Endothelial cell of hepatic sinusoid (primary cell): ENCODE measurements at regions not wholly inside any gene's neighbourhood (a gene's known extent, or its start where the extent isn't known, plus 50 kb on each side); places are given as distances from the start of the nearest gene placed in this dataset.

Experiments
- in situ Hi-C: cut with HindIII; loops from 2 replicates; pipeline ENCODE4 v1.10.0; 2017; ENCODE audit warnings: low sequenced_read_pairs

DNA sequence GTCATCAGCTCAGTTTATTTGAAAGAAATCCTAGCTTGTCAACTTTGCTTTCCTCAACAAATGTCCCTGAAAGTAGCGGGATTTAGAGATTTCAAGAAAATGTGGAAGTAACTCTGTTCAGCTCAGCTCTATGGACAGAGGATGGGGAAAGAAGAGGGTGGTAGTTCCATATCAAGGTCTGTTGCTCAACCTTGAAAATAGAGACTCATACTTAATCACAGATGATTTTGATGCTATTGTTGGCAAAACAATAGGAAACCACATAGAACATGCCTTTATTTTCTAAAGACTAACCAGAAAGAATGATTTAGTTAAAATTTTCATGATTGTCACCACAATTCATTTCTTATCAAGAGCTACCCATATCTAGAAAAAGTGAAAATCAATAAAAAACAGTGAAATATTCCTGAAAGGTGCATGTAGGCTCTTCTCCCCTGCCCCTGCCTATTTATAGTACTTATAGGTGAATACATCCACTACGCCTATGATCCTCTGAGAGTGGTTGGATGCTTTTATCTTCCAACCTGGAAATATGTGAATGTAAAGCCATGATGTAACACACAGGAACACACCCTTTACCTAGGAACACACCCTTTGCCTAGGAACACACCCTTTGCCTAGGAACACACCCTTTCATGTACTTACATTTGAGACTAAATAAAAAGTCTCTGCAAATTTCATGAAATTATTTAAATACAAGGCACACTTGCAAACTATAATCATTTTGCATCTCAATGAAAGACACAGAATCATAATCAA lies 65.8 kb downstream of the ETAA1 start:
- in situ Hi-C loops = loop anchor here (5.0 kb wide), 1 partner anchor 71 kb away; no protein-coding TSS in a partner anchor

DNA sequence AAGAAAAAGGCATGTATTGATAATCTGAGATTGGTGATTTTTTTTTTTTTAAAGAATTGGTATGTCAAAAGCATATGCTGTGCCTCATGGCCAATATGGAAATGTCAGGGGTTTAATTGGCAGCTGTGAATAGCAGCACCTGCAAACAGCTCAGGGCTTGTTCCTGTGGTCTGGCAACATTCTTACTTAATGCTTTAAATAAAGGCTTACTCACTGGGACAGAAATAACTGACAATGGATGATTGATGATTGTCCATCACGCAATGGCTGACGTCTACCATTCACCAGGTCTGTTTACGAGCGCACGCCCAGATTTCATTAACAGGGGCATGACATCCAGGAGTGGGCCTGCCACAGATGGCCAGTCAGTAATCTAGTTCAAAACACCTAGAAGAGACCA lies 66.7 kb downstream of the ETAA1 start:
- in situ Hi-C loops = loop anchor here (5.0 kb wide), 1 partner anchor 72 kb away; no protein-coding TSS in a partner anchor

DNA sequence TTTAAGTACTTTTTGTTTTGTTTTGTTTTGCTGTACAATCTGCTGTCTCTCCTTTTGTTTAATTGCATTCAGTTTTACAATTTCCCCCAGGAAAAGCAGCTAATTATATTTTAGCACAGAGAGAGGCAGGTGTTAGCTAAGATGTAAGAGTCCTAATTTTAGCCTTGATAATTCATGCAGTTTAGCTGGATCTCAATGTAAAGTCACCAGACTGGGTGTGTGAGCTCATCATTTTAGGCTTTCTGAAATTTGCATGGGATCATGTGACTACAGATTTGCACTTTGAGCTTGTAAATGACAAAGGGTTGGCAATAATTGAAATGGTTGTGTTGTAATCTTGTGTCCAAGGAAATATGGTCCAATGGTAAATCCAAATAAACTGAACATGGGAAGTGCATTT lies 68.5 kb downstream of the ETAA1 start:
- in situ Hi-C loops = no loop called here

DNA sequence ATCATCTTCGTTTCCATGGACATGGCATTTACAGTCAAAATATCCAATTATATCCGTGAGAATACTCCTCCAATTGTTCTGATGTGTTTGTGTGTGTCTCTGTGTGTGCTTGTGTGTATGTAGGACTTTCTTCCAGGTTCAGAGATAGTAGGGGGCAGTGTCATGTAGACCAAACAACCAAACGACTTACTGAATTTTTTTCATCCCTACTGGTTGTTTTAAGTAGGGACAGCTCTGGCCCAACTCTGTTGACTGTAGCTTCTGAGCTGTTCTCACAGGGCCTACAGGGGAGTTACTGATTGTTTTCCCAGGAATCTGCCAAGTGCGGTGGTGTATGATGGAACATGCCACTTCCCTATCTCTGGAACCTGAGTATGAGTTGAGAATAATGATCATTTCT lies 69.6 kb downstream of the ETAA1 start:
- in situ Hi-C loops = no loop called here

DNA sequence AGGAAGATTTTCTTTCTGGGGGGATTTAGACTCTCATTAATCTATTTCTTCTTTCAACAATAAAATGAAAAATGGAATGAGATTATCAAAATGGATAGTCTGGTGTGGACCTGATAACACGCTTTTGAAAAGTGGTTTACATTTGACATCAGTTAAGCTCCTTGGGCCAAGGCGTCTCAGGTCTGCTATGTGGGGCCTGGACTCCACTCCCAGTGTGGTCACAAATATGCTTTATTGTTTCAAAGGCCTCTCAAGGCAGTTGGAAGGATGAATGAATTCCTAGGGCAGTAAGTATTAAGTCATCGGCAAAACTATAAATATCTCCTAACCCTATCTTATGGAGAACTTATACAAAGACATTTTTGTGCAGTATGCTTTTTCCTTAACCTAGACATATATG lies 74.5 kb downstream of the ETAA1 start:
- in situ Hi-C loops = no loop called here

DNA sequence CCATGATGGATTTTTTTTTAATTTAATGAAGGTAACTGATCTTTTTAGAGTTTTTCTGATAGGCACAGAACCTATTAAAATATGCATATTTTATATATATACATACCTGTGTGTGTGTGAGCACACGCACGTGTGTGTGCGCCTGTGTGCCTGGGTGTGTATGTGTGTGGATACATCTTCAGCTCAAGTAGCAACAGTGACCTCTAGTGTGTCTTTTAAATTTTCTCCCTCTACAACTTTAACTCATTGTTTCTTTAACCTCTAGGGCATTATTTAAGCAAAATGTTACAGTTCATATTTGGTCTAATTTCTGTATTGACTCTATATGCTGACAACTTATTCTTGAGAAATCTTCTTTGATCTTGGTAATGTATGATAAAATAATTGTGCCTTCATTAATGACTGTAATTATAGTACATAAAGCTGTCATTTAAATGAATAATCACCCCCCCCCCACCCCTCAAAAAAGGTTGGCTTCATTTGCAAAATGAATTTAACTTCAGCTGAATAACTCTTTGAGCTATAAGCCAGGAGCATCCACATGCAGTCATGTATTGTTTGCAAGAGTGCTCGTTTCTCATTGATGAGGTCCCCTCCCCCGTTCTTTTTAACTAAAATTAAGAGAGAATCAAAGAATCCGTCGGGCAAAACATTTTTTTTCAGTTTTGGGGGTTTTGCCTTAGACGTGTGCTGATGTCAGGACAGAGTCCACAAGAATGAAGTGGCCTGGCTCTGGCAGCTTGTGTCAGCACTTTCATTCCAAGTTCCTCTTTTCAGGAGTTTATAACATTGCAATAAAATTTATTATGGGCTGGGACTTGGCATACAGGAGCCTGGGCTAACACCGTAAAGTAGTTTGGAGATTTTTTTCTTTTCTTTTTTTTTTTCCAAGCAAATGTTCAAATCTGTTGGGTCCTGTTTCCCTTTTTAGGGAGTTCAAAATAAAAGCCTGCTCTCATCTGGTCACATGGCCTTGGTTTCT lies 80.0 kb downstream of the ETAA1 start:
- in situ Hi-C loops = no loop called here

DNA sequence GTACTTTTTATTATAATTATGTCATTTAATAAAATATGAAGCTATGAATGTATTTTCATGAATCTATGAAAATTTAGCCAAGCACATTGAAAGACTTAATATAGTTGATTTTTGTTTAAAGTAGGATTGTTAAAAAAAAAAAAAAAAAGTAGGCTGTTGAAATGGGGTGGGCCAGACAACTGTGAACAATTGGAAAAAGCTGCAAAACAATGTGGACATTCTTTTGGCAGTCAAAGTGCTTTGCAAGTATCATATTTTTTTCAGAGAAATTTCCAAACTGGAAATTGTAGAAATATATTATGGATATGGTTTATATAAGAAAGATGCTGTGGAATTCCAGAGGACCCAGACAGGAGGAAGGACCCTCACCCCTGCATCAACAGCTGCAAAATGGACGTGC lies 82.1 kb downstream of the ETAA1 start:
- in situ Hi-C loops = no loop called here

DNA sequence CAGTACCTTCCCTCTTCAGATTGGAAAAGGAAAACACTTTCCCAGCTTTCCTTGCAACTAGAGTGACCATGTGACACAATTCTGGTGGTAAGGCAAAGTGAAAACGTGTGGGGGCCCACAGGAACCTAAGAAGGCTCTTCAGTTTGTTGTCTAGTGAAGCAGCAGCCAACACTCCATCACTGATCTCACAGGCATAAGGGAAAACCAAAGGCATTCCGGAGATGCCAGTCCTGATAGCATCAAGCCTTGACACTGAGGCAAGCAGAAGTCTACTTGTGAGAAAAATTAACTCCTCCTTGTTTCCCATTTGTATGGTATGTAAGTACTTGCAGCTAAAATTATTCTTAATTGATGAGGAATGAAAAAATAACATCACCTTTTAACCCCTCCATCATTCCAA lies 88.3 kb downstream of the ETAA1 start:
- in situ Hi-C loops = loop anchor here (5.0 kb wide), 1 partner anchor 367 kb away; no protein-coding TSS in a partner anchor

DNA sequence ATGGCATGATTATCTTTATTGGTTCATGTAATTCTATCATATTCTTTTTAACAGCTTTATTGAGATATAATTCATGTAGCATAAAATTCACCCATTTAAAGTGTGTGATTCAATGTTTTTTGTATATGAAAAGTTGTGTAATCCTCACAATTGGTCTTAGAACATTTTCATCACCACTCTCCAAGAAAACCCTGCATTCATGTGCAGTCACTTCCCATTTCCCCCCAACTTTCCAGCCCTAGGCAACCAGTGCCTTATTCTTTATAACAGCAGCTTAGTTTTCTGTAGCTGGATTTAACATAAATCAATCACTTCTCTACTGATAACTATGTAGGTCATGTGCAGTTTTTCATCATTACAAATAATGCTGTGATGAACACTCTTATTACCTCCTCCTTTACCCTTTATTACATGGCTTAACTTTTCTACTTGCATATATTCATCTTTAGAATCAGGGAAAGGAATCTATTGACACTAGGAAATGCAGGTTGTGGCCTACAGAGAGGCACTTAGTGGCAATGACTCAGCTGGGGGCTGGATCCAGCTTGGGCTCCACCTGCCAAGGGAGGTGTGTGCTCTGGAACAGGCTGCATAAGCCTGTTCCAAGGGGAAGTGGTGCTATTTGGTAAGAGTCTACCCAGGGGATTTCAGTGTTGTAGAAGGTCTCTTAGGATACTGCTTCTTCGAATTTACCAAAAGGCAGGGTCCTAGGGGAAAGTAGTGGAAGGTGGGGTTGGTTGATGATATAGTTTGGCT lies 89.1 kb downstream of the ETAA1 start:
- in situ Hi-C loops = loop anchor here (5.0 kb wide), 1 partner anchor 366 kb away; no protein-coding TSS in a partner anchor

DNA sequence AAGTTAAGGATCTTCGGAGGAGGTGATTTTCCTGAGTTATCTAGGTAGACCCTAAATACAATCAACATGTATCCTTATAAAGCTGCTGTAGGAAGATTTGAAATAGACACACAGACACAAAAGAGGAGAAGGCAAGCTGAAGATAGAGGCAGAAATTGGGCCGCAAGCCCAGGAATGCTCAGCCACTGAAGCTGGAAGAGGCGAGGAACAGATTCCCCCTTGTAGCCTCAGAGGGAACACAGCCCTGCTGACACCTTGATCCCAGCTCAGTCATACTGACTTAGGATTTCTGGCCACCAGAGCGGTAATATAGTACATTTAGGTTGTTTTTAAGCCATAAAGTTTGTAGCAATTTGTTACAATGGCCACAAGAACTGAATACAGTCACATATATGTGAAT lies 90.9 kb downstream of the ETAA1 start:
- in situ Hi-C loops = loop anchor here (5.0 kb wide), 1 partner anchor 364 kb away; no protein-coding TSS in a partner anchor

DNA sequence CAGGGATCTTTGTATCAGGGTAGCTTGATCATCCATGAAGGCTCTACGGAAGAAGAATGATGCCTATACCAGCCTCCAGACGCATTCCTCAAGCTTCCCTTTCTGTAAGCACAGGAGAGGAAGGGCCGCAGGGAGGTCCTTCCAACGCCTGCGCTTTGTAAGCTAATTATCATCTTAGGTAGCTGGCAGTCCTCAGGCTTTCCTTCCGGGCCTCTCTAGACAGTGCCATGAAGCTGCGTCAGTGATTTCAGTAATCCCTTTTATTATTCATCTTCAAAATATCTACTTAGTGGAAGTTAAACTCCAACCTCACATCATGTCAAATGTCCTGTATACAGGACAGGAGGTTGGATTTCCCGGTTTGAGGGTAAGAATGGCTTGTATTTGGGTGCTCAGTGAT lies 92.3 kb downstream of the ETAA1 start:
- in situ Hi-C loops = loop anchor here (5.0 kb wide), 1 partner anchor 363 kb away; no protein-coding TSS in a partner anchor

DNA sequence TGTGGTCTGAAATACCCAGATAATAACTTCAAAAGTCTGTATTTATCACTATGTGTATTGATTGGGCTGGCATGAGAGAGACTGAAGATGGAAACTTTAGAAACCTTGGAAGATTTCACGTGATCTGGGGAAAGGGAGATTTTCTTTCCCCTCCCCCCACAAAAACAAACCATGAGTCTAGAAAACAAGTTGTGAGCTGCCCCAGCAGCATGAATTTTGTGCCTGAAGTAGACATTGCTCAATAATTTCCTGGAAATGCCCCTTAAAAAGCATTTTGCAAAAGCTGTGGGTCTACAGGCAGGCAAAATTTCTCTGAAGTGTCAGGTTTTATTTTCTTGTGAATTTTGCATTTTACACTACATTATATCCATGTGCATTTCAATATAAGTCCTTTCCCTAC lies 101.8 kb downstream of the ETAA1 start:
- in situ Hi-C loops = no loop called here

DNA sequence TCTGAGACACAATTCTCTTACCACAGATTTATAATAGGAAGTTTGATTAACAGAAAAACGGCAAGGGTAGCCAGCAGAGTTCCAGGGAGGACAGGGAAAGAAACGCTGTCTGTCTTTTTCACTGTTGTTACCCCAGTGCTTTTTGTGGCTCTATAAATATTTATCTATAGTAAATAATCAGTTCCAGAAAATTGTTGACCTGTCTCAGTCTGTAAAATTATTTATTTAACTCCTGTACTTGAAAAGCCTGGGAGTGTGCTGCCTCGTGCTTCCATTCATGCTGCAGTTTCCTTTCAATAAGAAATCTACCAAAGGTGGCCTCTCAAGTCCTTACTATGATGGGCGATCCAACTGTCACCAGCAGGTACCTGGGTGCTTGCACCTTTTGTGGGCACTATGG lies 102.9 kb downstream of the ETAA1 start:
- in situ Hi-C loops = no loop called here

DNA sequence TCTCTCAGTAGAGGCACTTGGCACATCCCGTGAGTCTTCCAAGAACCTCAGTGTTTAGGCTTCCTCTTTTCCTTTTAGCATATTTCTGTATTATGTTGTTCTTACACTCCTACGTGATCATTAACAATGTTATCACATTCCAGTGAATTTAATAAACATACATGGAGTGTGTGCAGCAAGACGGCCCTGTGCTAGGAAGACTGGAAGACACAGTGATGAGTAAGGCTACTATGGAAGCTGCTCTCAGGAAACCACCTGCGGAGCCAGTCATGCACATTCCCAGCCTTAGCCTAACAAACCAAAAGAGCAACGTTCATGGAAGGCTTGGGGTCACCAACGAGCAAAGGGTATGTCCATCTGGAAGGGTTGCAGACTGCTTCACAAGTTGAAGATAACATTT lies 103.4 kb downstream of the ETAA1 start:
- in situ Hi-C loops = no loop called here

DNA sequence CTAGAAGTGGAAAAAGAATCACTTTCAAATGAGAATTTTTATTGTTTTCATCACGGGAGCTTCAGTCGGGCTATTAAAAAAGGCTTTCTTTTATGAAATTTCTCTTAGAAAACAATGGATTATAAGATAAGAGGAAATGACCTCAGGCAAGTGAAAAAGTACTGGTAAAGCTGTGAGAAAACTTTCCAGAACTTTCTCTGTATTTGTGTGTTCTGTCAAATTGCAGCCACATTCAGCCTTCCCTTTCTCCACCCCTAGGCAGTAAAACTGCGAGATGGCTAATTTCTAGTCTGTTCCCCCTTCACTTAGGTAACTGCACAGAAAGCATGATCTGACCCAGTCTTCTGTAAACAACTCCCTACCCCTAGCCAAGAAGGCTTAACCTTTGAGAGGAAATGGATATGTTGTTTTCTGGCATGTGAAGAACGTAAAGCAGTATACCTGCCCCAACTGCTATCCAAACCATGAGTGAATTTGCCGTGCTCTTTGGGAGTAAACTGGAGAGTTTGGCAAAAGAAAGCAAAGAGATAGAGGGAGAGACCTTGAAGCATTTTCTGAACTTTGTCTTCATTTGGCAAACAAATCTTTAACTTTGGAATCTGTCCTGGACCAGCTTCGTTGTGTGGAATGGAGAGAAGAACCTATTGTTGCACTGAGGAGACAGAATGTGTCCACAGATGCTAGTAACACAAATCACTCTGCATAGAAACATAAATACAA lies 105.4 kb downstream of the ETAA1 start:
- in situ Hi-C loops = no loop called here

DNA sequence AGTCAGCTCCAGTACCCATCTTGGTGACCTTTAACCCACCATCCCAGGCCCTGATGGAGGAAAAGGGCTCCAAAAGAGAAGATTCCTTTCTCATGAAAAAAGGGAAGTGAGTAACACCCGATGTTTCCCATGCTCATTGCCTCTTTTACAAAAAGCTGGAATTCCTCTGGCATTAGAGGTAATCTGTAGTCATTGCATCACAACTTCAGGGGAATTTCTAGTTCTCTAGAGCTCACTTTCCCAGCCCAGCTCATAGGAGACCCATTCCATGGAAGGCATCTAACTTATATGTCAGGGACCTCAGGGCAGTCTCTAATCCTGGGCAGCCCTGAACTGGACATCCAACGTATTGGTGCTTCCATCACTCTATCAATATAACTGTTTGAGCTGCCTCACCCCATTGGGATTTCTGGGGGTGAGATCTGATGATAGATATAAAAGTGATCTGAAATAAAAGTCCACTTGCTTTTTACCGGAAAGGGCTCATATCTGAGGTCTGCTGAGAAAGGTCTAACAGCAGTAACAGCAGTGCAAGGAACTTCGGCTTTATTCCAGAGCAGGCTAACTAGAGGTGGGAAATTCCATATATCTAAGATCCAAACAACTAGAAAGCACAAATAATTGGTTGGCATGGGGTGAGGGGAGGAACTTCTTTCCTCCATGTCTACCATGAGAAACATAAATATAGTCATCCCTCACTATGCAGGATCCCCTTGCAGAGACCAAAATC lies 106.1 kb downstream of the ETAA1 start:
- in situ Hi-C loops = no loop called here

DNA sequence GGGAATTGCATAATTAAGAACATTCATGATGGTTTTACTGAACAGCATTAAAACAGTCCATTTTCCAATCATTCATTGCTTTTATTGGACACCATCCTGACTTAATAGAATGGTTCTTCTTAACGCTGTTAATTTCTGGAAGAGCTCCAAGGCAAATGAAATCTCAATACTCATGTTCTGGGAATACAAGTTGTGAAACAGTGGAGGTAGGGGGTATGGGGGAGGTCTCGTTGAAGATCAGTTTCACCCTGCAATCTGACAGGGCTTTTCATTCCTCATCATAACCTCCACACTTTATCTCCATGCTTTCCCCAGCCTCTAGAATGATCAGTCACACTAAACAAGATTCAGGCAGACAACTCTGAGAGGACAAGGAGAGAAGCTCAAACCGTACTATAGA lies 113.6 kb downstream of the ETAA1 start:
- in situ Hi-C loops = no loop called here

DNA sequence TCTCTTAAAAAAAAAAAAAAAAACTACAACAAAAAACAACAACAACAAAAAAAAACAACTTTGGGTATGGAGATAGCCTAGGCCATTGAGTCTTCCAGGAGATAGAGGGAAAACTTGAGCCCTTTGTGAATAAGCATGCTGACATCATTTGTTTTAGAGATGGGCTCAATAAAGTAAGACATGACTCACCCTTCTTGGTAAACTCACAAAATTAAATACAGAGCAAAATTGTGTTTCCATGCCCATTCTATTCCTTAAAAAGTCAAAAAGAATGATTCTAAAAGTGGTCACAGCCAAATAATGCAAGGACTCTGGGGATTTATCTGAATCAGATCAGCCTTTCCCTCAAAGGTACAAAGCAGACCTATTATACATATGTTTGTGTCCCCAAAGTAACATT lies 117.4 kb downstream of the ETAA1 start:
- in situ Hi-C loops = no loop called here

DNA sequence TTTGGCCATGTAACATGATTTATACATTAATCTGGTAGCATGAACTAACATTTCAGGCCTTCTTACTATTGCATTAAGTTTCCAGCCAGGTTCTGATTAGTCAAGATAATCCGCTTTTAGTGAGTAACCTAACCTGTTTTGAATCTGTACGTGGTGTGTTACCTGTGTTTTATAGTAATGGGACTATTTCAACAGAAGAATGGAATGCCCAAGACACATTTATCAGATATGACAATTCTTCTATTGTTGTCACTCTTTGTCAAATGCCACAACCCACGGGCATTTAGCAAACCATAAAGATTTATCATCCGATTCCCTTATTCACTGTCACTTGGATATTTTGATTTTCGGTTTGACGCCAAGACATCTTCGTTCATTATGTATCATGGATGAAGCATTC lies 117.9 kb downstream of the ETAA1 start:
- in situ Hi-C loops = loop anchor here (5.0 kb wide), 1 partner anchor 97 kb away; no protein-coding TSS in a partner anchor
